Skeletal muscle cell (primary cell): ENCODE measurements at regions not wholly inside any gene's neighbourhood (a gene's known extent, or its start where the extent isn't known, plus 50 kb on each side); places are given as distances from the start of the nearest gene placed in this dataset.
"Not testable (repeated sequence)": the region's sequence is repeated elsewhere in the genome, so short reads cannot be mapped to it uniquely, and the experiment has no call there.

Experiments used
- DNase-seq: peaks from one replicate; pipeline ENCODE4 v3.0.0-alpha.2; 2010; ENCODE audit warnings: low read depth
- H3K4me3 ChIP-seq: 2 replicates; pipeline ENCODE4 v1.5.1; 2011; ENCODE audit warnings: low read depth, mild to moderate bottlenecking, control low read depth, low read length, moderate library complexity

DNA sequence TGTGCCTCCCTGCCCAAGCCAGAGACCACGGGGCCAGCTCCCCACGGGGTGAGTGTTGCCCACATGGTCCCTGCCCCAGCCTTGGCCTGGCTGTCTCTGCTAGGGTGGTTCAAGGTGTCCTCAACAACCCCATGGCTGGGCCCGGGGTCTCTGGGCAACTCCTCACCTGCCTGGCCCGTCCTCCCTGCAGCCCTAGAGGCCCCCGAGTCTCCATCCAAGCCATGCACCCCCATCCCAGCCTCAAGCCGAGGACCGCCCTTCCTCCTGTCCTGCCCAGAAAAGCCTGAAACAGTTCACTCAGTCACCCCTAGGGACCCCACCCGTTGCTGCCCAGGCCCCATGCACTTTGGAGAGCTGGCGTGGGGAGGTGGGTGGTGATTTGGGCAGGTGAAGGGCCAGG lies 120.9 kb downstream of the FAM53A start:
- H3K4me3 ChIP-seq, result no peak overlapping the region
- no peak for DNase-seq

- no peak for DNase-seq
- H3K4me3 ChIP-seq, result no peak overlapping the region
These were observed 121.3 kb downstream of the FAM53A start for GRCh38 chr4:1562771-1563170.

DNA sequence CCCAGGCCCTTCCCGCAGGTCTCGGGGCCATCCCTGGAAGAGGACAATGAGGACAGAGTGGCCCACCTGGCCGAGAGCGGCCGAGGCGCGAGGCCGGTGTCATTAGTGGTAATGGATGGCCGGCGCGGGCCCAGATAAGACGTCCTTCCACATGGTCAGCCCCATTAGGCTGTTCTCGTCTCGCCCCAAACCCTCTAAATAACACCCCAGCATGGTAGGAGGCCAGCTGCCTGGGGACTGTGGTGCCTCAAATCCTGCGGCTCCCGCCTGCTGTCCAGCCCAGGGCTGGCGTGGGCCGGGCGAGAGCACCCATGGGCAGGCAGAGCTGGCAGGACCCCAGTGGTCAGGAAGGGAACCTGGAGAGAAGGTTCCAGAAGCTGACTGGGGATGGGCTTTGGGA lies 121.7 kb downstream of the FAM53A start:
- H3K4me3 ChIP-seq, result no peak overlapping the region
- no peak for DNase-seq

GRCh38 chr4:1561286-1561990 lies 122.7 kb downstream of the FAM53A start:
- no peak overlapping the region for H3K4me3 ChIP-seq
- no peak for DNase-seq

GRCh38 chr4:1559896-1560650 lies 124.0 kb downstream of the FAM53A start:
- H3K4me3 ChIP-seq, result no peak overlapping the region
- no peak for DNase-seq

DNA sequence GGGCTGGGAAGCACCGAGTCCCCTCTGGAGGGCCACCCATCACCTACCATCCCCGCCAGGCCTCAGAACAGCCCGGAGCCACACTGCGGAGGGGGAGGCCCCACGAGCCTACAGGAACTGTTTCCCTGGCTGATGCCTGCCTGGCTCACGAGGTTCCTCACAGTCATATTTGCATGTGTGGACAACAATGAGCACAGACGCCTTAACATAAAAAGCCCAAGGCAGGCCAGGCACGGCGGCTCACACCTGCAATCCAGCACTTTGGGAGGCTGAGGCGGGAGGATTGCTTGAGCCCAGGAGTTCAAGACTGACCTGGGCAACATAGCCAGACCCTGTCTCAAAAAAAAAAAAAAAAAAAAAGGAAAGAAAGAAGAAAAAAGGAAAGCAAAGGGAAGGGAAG lies 125.9 kb downstream of the FAM53A start:
- no peak for DNase-seq
- H3K4me3 ChIP-seq, result no peak overlapping the region

DNA sequence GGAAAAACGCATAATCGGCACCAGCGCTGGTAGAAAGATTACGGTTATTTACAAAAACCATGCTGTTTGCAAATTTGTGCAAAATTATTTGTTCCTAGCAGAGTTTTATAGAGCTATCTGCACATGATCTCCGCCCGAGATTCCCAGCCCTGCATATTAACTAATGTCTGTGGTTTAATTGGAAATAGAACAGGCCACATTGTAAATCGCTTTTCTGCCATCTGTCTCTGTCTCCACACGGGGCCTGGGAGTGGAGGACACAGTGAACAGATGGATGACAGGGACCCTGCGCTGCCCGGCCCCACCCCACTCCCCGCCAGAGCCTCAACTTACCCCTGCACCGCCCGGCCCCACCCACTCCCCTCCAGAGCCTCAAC lies 126.9 kb downstream of the FAM53A start:
- no peak overlapping the region for H3K4me3 ChIP-seq
- DNase-seq, result no peak

- no peak for DNase-seq
- no peak overlapping the region for H3K4me3 ChIP-seq
These were observed 127.4 kb downstream of the FAM53A start for GRCh38 chr4:1556541-1557220.

GRCh38 chr4:1554876-1555265 lies 129.2 kb downstream of the FAM53A start:
- no peak overlapping the region for H3K4me3 ChIP-seq
- no peak for DNase-seq

- no peak for DNase-seq
- no peak overlapping the region for H3K4me3 ChIP-seq
These were observed 129.8 kb downstream of the FAM53A start for GRCh38 chr4:1554246-1554875.

- no peak for DNase-seq
These were observed 130.7 kb downstream of the FAM53A start for GRCh38 chr4:1553365-1553764.

GRCh38 chr4:1552451-1552850 lies 131.7 kb downstream of the FAM53A start:
- H3K4me3 ChIP-seq, result no peak overlapping the region
- no peak for DNase-seq

More at GRCh38 chr4:1553365-1553764, 130.7 kb downstream of the FAM53A start:
- H3K4me3 ChIP-seq, result no peak overlapping the region

DNA sequence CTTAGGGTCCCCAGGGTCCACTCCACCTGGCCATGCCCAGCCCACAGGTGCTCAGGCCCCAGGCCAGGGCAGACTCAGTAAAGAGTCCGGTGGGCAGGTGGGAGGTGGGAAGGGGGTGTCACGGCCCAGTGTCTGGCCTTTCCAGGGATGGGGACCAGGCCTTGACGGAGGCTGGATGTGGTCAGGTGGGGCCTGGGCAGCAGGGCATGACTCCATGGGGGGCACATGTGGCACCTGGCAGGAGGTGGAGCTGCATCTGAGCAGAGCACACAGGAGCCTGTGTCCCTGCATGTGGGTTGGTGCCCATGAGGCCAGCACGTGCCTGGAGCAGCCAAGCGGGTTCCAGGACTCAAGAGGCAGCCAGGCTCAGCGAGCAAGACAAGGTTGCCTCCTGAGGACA lies 132.9 kb downstream of the FAM53A start:
- no peak overlapping the region for H3K4me3 ChIP-seq

DNA sequence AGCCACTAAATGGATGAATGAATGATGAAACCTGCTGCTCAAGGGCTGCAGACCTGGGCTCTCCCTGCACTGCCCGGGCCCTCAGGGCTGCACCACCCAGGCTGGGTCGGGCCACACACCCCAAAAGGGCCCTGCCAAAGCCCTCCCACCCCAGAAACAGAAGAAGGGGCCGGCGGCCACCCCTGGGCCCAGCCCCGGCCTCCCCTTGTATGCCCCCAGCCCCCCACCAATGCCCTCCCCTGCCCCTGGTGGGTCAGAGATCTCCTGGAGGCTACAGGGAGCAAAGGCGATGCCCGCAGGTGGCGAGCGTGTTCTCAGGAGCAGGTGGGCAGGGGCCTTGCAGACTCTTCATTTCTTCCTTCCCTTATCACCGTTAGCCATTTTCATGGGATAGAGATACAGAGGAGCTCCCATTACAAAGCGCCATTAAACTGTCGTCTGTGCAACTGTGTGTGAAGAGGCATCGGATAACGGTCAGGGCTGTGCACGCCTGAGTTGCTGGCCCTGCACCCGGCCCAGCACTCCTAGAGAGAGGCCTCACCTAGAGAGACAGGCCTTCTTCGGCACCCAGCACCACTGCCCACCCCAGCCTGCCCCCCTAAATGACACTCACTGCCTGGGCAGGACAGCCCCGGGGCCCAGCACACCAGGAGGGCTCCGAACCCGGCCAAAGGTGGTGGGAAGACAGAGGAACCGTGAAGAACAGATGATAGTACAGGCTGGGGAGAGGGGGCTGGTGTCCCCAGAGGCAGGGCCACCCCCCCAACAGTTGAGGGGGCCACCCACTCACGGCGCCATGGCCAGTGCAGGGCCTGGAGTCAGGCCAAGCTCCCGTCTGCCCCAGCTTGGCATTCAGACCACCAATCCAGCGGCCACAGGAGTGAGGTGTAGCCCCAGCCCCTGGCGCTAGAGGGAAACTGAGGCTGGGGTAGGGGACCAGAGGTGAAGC lies 133.7 kb downstream of the FAM53A start:
- no peak for DNase-seq
- H3K4me3 ChIP-seq, result no peak overlapping the region

More for the DNA sequence above, 132.9 kb downstream of the FAM53A start:
- DNase-seq, result no peak

GRCh38 chr4:1549638-1550035 lies 134.5 kb downstream of the FAM53A start:
- no peak for DNase-seq

GRCh38 chr4:1548827-1549637 lies 135.1 kb downstream of the FAM53A start:
- H3K4me3 ChIP-seq, DNase-seq: not testable (repeated sequence)

More at GRCh38 chr4:1549638-1550035, 134.5 kb downstream of the FAM53A start:
- no peak overlapping the region for H3K4me3 ChIP-seq

- DNase-seq, result no peak
- no peak overlapping the region for H3K4me3 ChIP-seq
These were observed 136.0 kb downstream of the FAM53A start for GRCh38 chr4:1547856-1548826.
